ENCODE measurements at regions not wholly inside any gene's neighbourhood (a gene's known extent, or its start where the extent isn't known, plus 50 kb on each side); places are given as distances from the start of the nearest gene placed in this dataset.
"Not testable (repeated sequence)": the region's sequence is repeated elsewhere in the genome, so short reads cannot be mapped to it uniquely, and the experiment has no call there.

- no peak overlapping the region for H3K4me3 ChIP-seq (ENCODE audit: low read length)
- peaks cover 16% of the 10 kb centered on the region for H3K9me3 ChIP-seq (ENCODE audit: low read length)
- no peaks in the 10 kb centered on the region for H3K36me3 ChIP-seq (ENCODE audit: insufficient read depth, low read length)
- no peaks in the 10 kb centered on the region for H3K27me3 ChIP-seq (ENCODE audit: insufficient read depth, low read length)
- H3K4me1 ChIP-seq (ENCODE audit: insufficient read depth, low read length) = no peaks in the 10 kb centered on the region
- H2AFZ ChIP-seq (ENCODE audit: low read depth, low read length) = no peak overlapping the region
Measured at GRCh38 chr3:177899275-177900067, 636.8 kb upstream of the KCNMB2 start.

- peaks cover 16% of the 10 kb centered on the region for H3K9me3 ChIP-seq (ENCODE audit: low read length)
- no peaks in the 10 kb centered on the region for H3K27me3 ChIP-seq (ENCODE audit: insufficient read depth, low read length)
- H3K4me1 ChIP-seq (ENCODE audit: insufficient read depth, low read length) = peaks cover 19% of the 10 kb centered on the region
- H3K4me3 ChIP-seq (ENCODE audit: low read length) = no peak overlapping the region
- no peaks in the 10 kb centered on the region for H3K36me3 ChIP-seq (ENCODE audit: insufficient read depth, low read length)
- no peak overlapping the region for H2AFZ ChIP-seq (ENCODE audit: low read depth, low read length)
Measured at GRCh38 chr3:177902876-177903275, 633.4 kb upstream of the KCNMB2 start.

- H3K4me3 ChIP-seq (ENCODE audit: low read length) = no peak overlapping the region
- peaks cover 3% of the 10 kb centered on the region for H3K9me3 ChIP-seq (ENCODE audit: low read length)
- peaks cover 19% of the 10 kb centered on the region for H3K4me1 ChIP-seq (ENCODE audit: insufficient read depth, low read length)
- no peaks in the 10 kb centered on the region for H3K36me3 ChIP-seq (ENCODE audit: insufficient read depth, low read length)
- H3K27me3 ChIP-seq (ENCODE audit: insufficient read depth, low read length) = no peaks in the 10 kb centered on the region
- H2AFZ ChIP-seq (ENCODE audit: low read depth, low read length) = no peak overlapping the region
Measured at GRCh38 chr3:177904621-177905020, 631.6 kb upstream of the KCNMB2 start.

GRCh38 chr3:177905173-177906125, 630.8 kb upstream of the KCNMB2 start:
- Histone ChIP-seq H3K4me1 (ENCODE audit: insufficient read depth, low read length) (peaks cover 19% of the 10 kb centered on the region), H3K27me3 (ENCODE audit: insufficient read depth, low read length) (no peaks in the 10 kb centered on the region), H3K36me3 (ENCODE audit: insufficient read depth, low read length) (no peaks in the 10 kb centered on the region), H2AFZ (ENCODE audit: low read depth, low read length) (peak overlapping the region; percentile 83), H3K9me3 (ENCODE audit: low read length) (no peaks in the 10 kb centered on the region), H3K4me3 (ENCODE audit: low read length) (peak overlapping the region; percentile 31)

- Histone ChIP-seq H3K4me1 (ENCODE audit: insufficient read depth, low read length) (peaks cover 19% of the 10 kb centered on the region), H3K9me3 (ENCODE audit: low read length) (no peaks in the 10 kb centered on the region), H3K36me3 (ENCODE audit: insufficient read depth, low read length) (no peaks in the 10 kb centered on the region), H2AFZ (ENCODE audit: low read depth, low read length) (peak overlapping the region; percentile 83), H3K4me3 (ENCODE audit: low read length) (peak overlapping the region; percentile 31), H3K27me3 (ENCODE audit: insufficient read depth, low read length) (no peaks in the 10 kb centered on the region)
Measured at GRCh38 chr3:177906126-177906511, 630.1 kb upstream of the KCNMB2 start.

- H3K36me3 ChIP-seq (ENCODE audit: insufficient read depth, low read length) = no peaks in the 10 kb centered on the region
- peak overlapping the region; percentile 83 for H2AFZ ChIP-seq (ENCODE audit: low read depth, low read length)
- no peaks in the 10 kb centered on the region for H3K27me3 ChIP-seq (ENCODE audit: insufficient read depth, low read length)
- H3K4me1 ChIP-seq (ENCODE audit: insufficient read depth, low read length) = peaks cover 19% of the 10 kb centered on the region
- no peaks in the 10 kb centered on the region for H3K9me3 ChIP-seq (ENCODE audit: low read length)
- H3K4me3 ChIP-seq (ENCODE audit: low read length) = no peak overlapping the region
Measured at GRCh38 chr3:177906578-177907229, 629.5 kb upstream of the KCNMB2 start.

- H3K4me3 ChIP-seq (ENCODE audit: low read length); H3K9me3 ChIP-seq (ENCODE audit: low read length): not testable (repeated sequence)
Measured at GRCh38 chr3:177909530-177909929, 626.7 kb upstream of the KCNMB2 start.

GRCh38 chr3:177914224-177914623, 622.0 kb upstream of the KCNMB2 start:
- Histone ChIP-seq H3K27me3 (ENCODE audit: insufficient read depth, low read length) (no peaks in the 10 kb centered on the region), H3K36me3 (ENCODE audit: insufficient read depth, low read length) (no peaks in the 10 kb centered on the region), H3K4me3 (ENCODE audit: low read length) (no peak overlapping the region), H3K9me3 (ENCODE audit: low read length) (no peaks in the 10 kb centered on the region), H3K4me1 (ENCODE audit: insufficient read depth, low read length) (no peaks in the 10 kb centered on the region), H2AFZ (ENCODE audit: low read depth, low read length) (no peak overlapping the region)

More at GRCh38 chr3:177909530-177909929, 626.7 kb upstream of the KCNMB2 start:
- not testable (repeated sequence) for H3K27me3 ChIP-seq (ENCODE audit: insufficient read depth, low read length); H2AFZ ChIP-seq (ENCODE audit: low read depth, low read length); H3K36me3 ChIP-seq (ENCODE audit: insufficient read depth, low read length)
- peaks cover 19% of the 10 kb centered on the region for H3K4me1 ChIP-seq (ENCODE audit: insufficient read depth, low read length)

GRCh38 chr3:177916461-177916860, 619.8 kb upstream of the KCNMB2 start:
- Histone ChIP-seq H3K4me3 (ENCODE audit: low read length) (no peak overlapping the region), H3K36me3 (ENCODE audit: insufficient read depth, low read length) (no peaks in the 10 kb centered on the region), H3K9me3 (ENCODE audit: low read length) (no peaks in the 10 kb centered on the region), H3K27me3 (ENCODE audit: insufficient read depth, low read length) (no peaks in the 10 kb centered on the region), H3K4me1 (ENCODE audit: insufficient read depth, low read length) (peaks cover 6% of the 10 kb centered on the region), H2AFZ (ENCODE audit: low read depth, low read length) (no peak overlapping the region)

- Histone ChIP-seq H3K4me3 (ENCODE audit: low read length) (no peak overlapping the region), H3K36me3 (ENCODE audit: insufficient read depth, low read length) (no peaks in the 10 kb centered on the region), H3K9me3 (ENCODE audit: low read length) (no peaks in the 10 kb centered on the region), H3K27me3 (ENCODE audit: insufficient read depth, low read length) (no peaks in the 10 kb centered on the region), H2AFZ (ENCODE audit: low read depth, low read length) (no peak overlapping the region), H3K4me1 (ENCODE audit: insufficient read depth, low read length) (peaks cover 6% of the 10 kb centered on the region)
Measured at GRCh38 chr3:177917234-177917861, 618.9 kb upstream of the KCNMB2 start.

- H2AFZ ChIP-seq (ENCODE audit: low read depth, low read length) = no peak overlapping the region
- H3K4me1 ChIP-seq (ENCODE audit: insufficient read depth, low read length) = peaks cover 6% of the 10 kb centered on the region
- no peaks in the 10 kb centered on the region for H3K36me3 ChIP-seq (ENCODE audit: insufficient read depth, low read length)
- H3K27me3 ChIP-seq (ENCODE audit: insufficient read depth, low read length) = no peaks in the 10 kb centered on the region
- H3K4me3 ChIP-seq (ENCODE audit: low read length) = no peak overlapping the region
- H3K9me3 ChIP-seq (ENCODE audit: low read length) = no peaks in the 10 kb centered on the region
Measured at GRCh38 chr3:177921153-177921552, 615.1 kb upstream of the KCNMB2 start.

GRCh38 chr3:177924261-177924660, 612.0 kb upstream of the KCNMB2 start:
- no peaks in the 10 kb centered on the region for H3K36me3 ChIP-seq (ENCODE audit: insufficient read depth, low read length)
- no peak overlapping the region for H3K4me3 ChIP-seq (ENCODE audit: low read length)
- H3K4me1 ChIP-seq (ENCODE audit: insufficient read depth, low read length) = peaks cover 17% of the 10 kb centered on the region
- H2AFZ ChIP-seq (ENCODE audit: low read depth, low read length) = no peak overlapping the region
- no peaks in the 10 kb centered on the region for H3K27me3 ChIP-seq (ENCODE audit: insufficient read depth, low read length)
- H3K9me3 ChIP-seq (ENCODE audit: low read length) = no peaks in the 10 kb centered on the region

All from neuron (in vitro differentiated cells).